A204.1 (cell line): ENCODE measurements at regions not wholly inside any gene's neighbourhood (a gene's known extent, or its start where the extent isn't known, plus 50 kb on each side); places are given as distances from the start of the nearest gene placed in this dataset.

ENCODE experiments used
- FAIRE-seq: peaks from 2 replicates; lab custom pipeline; 2012; peaks lifted over from hg19 to GRCh38; lab: Jason Lieb, UNC

- no peak for FAIRE-seq
Observed at GRCh38 chr13:34628209-34628682, 313.8 kb upstream of the NBEA start.

GRCh38 chr13:34634448-34634847 is 307.6 kb upstream of the NBEA start:
- no peak for FAIRE-seq

- FAIRE-seq = no peak
Observed at GRCh38 chr13:34637138-34637537, 304.9 kb upstream of the NBEA start.

- FAIRE-seq = no peak
Observed at GRCh38 chr13:34637636-34638035, 304.4 kb upstream of the NBEA start.

GRCh38 chr13:34638897-34639296 is 303.2 kb upstream of the NBEA start:
- no peak for FAIRE-seq

GRCh38 chr13:34640179-34640992 is 301.7 kb upstream of the NBEA start:
- no peak for FAIRE-seq

- no peak for FAIRE-seq
Observed at GRCh38 chr13:34640993-34641330, 301.1 kb upstream of the NBEA start.

- no peak for FAIRE-seq
Observed at GRCh38 chr13:34647379-34648150, 294.5 kb upstream of the NBEA start.

- FAIRE-seq = no peak
Observed at GRCh38 chr13:34654203-34654602, 287.9 kb upstream of the NBEA start.

- no peak for FAIRE-seq
Observed at GRCh38 chr13:34654647-34655046, 287.4 kb upstream of the NBEA start.

- FAIRE-seq = no peak
Observed at GRCh38 chr13:34655554-34655953, 286.5 kb upstream of the NBEA start.

- FAIRE-seq = no peak
Observed at GRCh38 chr13:34657716-34658115, 284.4 kb upstream of the NBEA start.

- no peak for FAIRE-seq
Observed at GRCh38 chr13:34667286-34668218, 274.5 kb upstream of the NBEA start.

GRCh38 chr13:34671137-34671536 is 270.9 kb upstream of the NBEA start:
- no peak for FAIRE-seq

GRCh38 chr13:34672631-34673030 is 269.4 kb upstream of the NBEA start:
- FAIRE-seq = no peak

- no peak for FAIRE-seq
Observed at GRCh38 chr13:34675626-34676025, 266.4 kb upstream of the NBEA start.

- no peak for FAIRE-seq
Observed at GRCh38 chr13:34678154-34678553, 263.9 kb upstream of the NBEA start.

- FAIRE-seq = no peak
Observed at GRCh38 chr13:34681405-34681955, 260.6 kb upstream of the NBEA start.

GRCh38 chr13:34695063-34695462 is 247.0 kb upstream of the NBEA start:
- FAIRE-seq = no peak

- no peak for FAIRE-seq
Observed at GRCh38 chr13:34696296-34696695, 245.8 kb upstream of the NBEA start.

GRCh38 chr13:34696741-34697140 is 245.3 kb upstream of the NBEA start:
- FAIRE-seq = no peak

- no peak for FAIRE-seq
Observed at GRCh38 chr13:34698945-34699344, 243.1 kb upstream of the NBEA start.
